ENCODE measurements at regions not wholly inside any gene's neighbourhood (a gene's known extent, or its start where the extent isn't known, plus 50 kb on each side); places are given as distances from the start of the nearest gene placed in this dataset.

DNA sequence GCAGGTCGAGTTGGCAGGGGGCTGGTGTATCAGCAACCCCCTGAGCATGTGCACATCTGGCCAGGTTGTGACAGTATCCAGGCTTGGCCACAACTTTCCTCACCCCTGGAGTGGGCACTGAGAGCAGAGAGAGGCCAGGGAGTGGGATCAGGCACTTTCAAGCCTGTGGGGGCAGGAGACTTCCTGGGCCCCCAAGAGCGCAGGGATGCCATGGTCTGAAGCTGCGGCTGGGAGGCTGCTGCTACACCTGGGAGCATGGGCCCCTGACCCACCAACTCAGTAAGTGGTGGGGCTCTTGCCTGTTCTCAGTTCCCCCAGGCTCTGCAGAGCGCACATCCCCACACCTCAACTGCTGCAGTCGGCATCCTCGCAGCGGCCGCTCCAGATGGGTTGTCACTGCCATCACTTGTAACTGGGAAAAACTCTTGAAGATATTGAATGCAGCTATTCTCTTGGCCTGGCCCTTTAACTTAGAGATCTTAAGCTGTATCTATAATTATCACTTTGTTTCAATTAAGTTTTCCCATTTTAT, 245.4 kb upstream of the SLITRK1 start:
- TF ChIP-seq, protein P1, sequence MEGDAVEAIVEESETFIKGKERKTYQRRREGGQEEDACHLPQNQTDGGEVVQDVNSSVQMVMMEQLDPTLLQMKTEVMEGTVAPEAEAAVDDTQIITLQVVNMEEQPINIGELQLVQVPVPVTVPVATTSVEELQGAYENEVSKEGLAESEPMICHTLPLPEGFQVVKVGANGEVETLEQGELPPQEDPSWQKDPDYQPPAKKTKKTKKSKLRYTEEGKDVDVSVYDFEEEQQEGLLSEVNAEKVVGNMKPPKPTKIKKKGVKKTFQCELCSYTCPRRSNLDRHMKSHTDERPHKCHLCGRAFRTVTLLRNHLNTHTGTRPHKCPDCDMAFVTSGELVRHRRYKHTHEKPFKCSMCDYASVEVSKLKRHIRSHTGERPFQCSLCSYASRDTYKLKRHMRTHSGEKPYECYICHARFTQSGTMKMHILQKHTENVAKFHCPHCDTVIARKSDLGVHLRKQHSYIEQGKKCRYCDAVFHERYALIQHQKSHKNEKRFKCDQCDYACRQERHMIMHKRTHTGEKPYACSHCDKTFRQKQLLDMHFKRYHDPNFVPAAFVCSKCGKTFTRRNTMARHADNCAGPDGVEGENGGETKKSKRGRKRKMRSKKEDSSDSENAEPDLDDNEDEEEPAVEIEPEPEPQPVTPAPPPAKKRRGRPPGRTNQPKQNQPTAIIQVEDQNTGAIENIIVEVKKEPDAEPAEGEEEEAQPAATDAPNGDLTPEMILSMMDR (conservative IDR thresholded peaks at IDR 0.05; ENCODE audit: low read length), result no peak
- TF ChIP-seq EZH2phosphoT487 (IDR thresholded peaks at IDR 0.05; ENCODE audit: borderline replicate concordance, low read depth, low read length), result no peak
